Stimulated activated CD4-positive, alpha-beta T cell treated with anti-CD3 and anti-CD28 coated beads, Interleukin-2, amount 100 ng/mL, for 24 hours (primary cell): ENCODE measurements at regions not wholly inside any gene's neighbourhood (a gene's known extent, or its start where the extent isn't known, plus 50 kb on each side); places are given as distances from the start of the nearest gene placed in this dataset.
"Not testable (repeated sequence)": the region's sequence is repeated elsewhere in the genome, so short reads cannot be mapped to it uniquely, and the experiment has no call there.

ENCODE experiments used
- DNase-seq, 2 donors: peaks; one replicate each; pipeline ENCODE4 v3.0.0-alpha.2; 2020

- DNase-seq, result no peak
These were observed 139.3 kb upstream of the FBXO11 start for GRCh38 chr2:48045613-48046012.

GRCh38 chr2:48048476-48049171 is 142.3 kb upstream of the FBXO11 start:
- DNase-seq, result no peak

GRCh38 chr2:48049371-48049770 is 143.1 kb upstream of the FBXO11 start:
- no peak for DNase-seq

GRCh38 chr2:48050711-48051110 is 144.4 kb upstream of the FBXO11 start:
- no peak for DNase-seq

GRCh38 chr2:48059975-48060374 is 153.7 kb upstream of the FBXO11 start:
- DNase-seq, result no peak

- DNase-seq, result not testable (repeated sequence)
These were observed 155.4 kb upstream of the FBXO11 start for GRCh38 chr2:48061656-48062055.

GRCh38 chr2:48065096-48065495 is 158.8 kb upstream of the FBXO11 start:
- DNase-seq, result no peak

- DNase-seq, result no peak
These were observed 159.7 kb upstream of the FBXO11 start for GRCh38 chr2:48066000-48066399.

- DNase-seq, result no peak
These were observed 163.5 kb upstream of the FBXO11 start for GRCh38 chr2:48069769-48070168.

- no peak for DNase-seq
These were observed 164.1 kb upstream of the FBXO11 start for GRCh38 chr2:48070415-48070814.

- no peak for DNase-seq
These were observed 166.3 kb upstream of the FBXO11 start for GRCh38 chr2:48072583-48072982.

GRCh38 chr2:48075631-48076030 is 169.3 kb upstream of the FBXO11 start:
- no peak for DNase-seq

GRCh38 chr2:48080534-48081316 is 174.4 kb upstream of the FBXO11 start:
- DNase-seq, result no peak

- DNase-seq, result no peak
These were observed 175.0 kb upstream of the FBXO11 start for GRCh38 chr2:48081317-48081628.

GRCh38 chr2:48085888-48086287 is 179.6 kb upstream of the FBXO11 start:
- DNase-seq, result no peak

- no peak for DNase-seq
These were observed 182.7 kb upstream of the FBXO11 start for GRCh38 chr2:48088994-48089393.

- no peak for DNase-seq
These were observed 183.3 kb upstream of the FBXO11 start for GRCh38 chr2:48089644-48090043.

GRCh38 chr2:48092846-48093803 is 186.8 kb upstream of the FBXO11 start:
- no peak for DNase-seq

GRCh38 chr2:48096765-48097164 is 190.5 kb upstream of the FBXO11 start:
- DNase-seq, result not testable (repeated sequence)

- no peak for DNase-seq
These were observed 192.2 kb upstream of the FBXO11 start for GRCh38 chr2:48098539-48098938.

- DNase-seq, result no peak
These were observed 198.1 kb upstream of the FBXO11 start for GRCh38 chr2:48104418-48104817.

- no peak for DNase-seq
These were observed 199.6 kb upstream of the FBXO11 start for GRCh38 chr2:48105848-48106247.

- DNase-seq, result no peak
These were observed 201.1 kb upstream of the FBXO11 start for GRCh38 chr2:48107326-48107925.
